ENCODE measurements at regions not wholly inside any gene's neighbourhood (a gene's known extent, or its start where the extent isn't known, plus 50 kb on each side); places are given as distances from the start of the nearest gene placed in this dataset.
A peak's percentile ranks its signal among the peaks of the same experiment; 100 is the strongest.

DNA sequence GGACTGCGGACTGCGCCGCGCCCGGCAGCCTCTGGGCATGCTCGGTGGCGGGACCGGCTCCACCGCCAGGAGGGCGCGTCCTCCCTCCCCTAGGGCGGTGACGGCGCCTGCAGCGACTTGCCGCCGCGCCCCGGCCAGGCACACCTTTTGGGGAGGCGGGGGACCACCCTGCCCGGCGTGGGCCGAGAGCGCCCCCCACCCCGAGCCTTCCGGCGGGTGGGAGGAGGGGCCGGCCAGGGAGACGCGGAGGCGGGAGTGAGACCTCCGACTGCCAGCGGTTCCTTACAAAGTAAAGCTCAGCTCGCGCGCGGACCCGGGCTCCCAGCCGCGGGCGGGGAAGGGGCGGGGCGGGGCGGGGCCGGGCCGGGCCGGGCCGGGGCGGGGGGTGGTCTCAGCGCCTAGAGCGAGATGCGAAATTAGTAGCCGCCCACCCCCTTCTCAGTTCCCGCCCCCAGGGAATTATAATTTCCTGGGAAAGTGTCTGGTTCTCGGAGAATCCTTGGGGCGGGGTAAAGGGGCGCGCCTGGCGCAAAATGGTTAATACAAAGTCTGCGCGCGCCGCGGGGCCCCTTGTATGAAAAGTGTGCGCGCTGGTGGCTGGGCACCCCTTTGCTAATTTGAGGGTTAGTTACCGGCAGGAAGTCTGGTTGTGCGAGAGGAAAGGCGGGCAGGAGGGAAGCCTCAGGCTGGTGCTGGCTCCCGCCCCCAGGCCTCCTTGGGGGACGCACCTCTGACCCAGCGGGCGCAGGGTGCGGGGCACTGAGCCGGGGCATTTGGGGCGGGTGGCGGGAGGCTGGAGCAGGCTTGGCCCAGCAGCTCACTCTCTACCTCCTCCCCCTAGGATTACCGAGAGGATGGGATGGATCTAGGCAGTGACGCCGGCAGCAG lies 224.8 kb upstream of the IL12A start:
- peak overlapping the region; percentile 37 for H3K4me3 ChIP-seq (ENCODE audit: low read length)
- H3K27me3 Mint-ChIP-seq (ENCODE audit: low read depth in 2 of 2): peaks cover 41 to 63% of the 10 kb centered on the region in 2 donors
- no peaks in the 10 kb centered on the region for H3K9me3 ChIP-seq (ENCODE audit: control insufficient read depth, insufficient read depth, low read length)
- H3K27me3 ChIP-seq (ENCODE audit: control insufficient read depth, insufficient read depth, low read length): peaks cover 10% of the 10 kb centered on the region
- intact Hi-C loops (cut with micrococcal nuclease): no loop called here
- TF ChIP-seq CTCF (IDR thresholded peaks at IDR 0.05): no peak
- peaks cover 11 to 19% of the 10 kb centered on the region in 2 donors for H3K4me1 Mint-ChIP-seq
- H3K36me3 Mint-ChIP-seq: no peaks in the 10 kb centered on the region
- DNase-seq (no peak), ATAC-seq (peak in 1 of 3 donors; percentile 37)
- H3K9me3 Mint-ChIP-seq: no peaks in the 10 kb centered on the region
- peaks cover 22% of the 10 kb centered on the region for H3K4me1 ChIP-seq (ENCODE audit: control insufficient read depth, insufficient read depth, low read length)
- no peak overlapping the region for H3K27ac ChIP-seq (ENCODE audit: low read length)
- peak overlapping the region; percentile 83 for H3K4me3 Mint-ChIP-seq
- under 1% methylated on average over 74 of the region's 80 CpGs for WGBS (ENCODE audit: insufficient coverage)
- no peaks in the 10 kb centered on the region for H3K36me3 ChIP-seq (ENCODE audit: control insufficient read depth, insufficient read depth, low read length)
- no peak overlapping the region for H3K27ac Mint-ChIP-seq

DNA sequence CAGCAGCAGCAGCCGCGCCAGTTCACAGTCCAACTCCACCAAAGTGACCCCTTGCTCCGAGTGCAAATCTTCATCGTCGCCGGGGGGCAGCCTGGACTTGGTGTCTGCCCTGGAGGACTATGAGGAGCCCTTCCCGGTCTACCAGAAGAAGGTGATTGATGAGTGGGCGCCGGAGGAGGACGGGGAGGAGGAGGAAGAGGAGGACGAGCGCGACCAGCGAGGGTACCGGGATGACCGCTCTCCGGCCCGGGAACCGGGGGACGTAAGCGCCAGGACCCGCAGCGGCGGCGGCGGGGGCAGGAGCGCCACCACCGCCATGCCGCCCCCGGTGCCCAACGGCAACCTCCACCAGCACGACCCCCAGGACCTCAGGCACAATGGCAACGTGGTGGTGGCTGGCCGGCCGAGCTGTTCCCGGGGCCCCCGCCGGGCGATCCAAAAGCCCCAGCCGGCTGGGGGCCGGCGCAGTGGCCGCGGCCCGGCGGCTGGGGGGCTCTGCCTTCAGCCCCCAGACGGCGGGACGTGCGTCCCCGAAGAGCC lies 224.1 kb upstream of the IL12A start:
- H3K27ac Mint-ChIP-seq: no peak overlapping the region
- H3K4me3 ChIP-seq (ENCODE audit: low read length): peak overlapping the region; percentile 30
- intact Hi-C loops (cut with micrococcal nuclease): no loop called here

GRCh38 chr3:159765030-159765859 lies 223.4 kb upstream of the IL12A start:
- Mint-ChIP-seq H3K9me3 (no peaks in the 10 kb centered on the region), H3K27ac (no peak overlapping the region), H3K4me1 (peaks cover 11 to 19% of the 10 kb centered on the region in 2 donors), H3K27me3 (ENCODE audit: low read depth in 2 of 2) (peaks cover 41 to 63% of the 10 kb centered on the region in 2 donors), H3K36me3 (no peaks in the 10 kb centered on the region), H3K4me3 (peak overlapping the region; percentile 65)
- Histone ChIP-seq H3K9me3 (ENCODE audit: control insufficient read depth, insufficient read depth, low read length) (no peaks in the 10 kb centered on the region), H3K36me3 (ENCODE audit: control insufficient read depth, insufficient read depth, low read length) (no peaks in the 10 kb centered on the region), H3K4me1 (ENCODE audit: control insufficient read depth, insufficient read depth, low read length) (peaks cover 22% of the 10 kb centered on the region), H3K27me3 (ENCODE audit: control insufficient read depth, insufficient read depth, low read length) (peaks cover 10% of the 10 kb centered on the region), H3K4me3 (ENCODE audit: low read length) (no peak overlapping the region), H3K27ac (ENCODE audit: low read length) (no peak overlapping the region)
- no peak for DNase-seq
- peak in 1 of 3 donors; percentile 17 for ATAC-seq
- TF ChIP-seq CTCF (IDR thresholded peaks at IDR 0.05): no peak
- WGBS (ENCODE audit: insufficient coverage): 1% methylated on average over 45 of the region's 47 CpGs
- intact Hi-C loops (cut with micrococcal nuclease): no loop called here

More for the DNA sequence above, 224.1 kb upstream of the IL12A start:
- H3K9me3 Mint-ChIP-seq: no peaks in the 10 kb centered on the region
- Histone ChIP-seq H3K36me3 (ENCODE audit: control insufficient read depth, insufficient read depth, low read length) (no peaks in the 10 kb centered on the region), H3K4me1 (ENCODE audit: control insufficient read depth, insufficient read depth, low read length) (peaks cover 22% of the 10 kb centered on the region), H3K27me3 (ENCODE audit: control insufficient read depth, insufficient read depth, low read length) (peaks cover 10% of the 10 kb centered on the region), H3K9me3 (ENCODE audit: control insufficient read depth, insufficient read depth, low read length) (no peaks in the 10 kb centered on the region), H3K27ac (ENCODE audit: low read length) (no peak overlapping the region)
- peaks cover 41 to 63% of the 10 kb centered on the region in 2 donors for H3K27me3 Mint-ChIP-seq (ENCODE audit: low read depth in 2 of 2)
- no peak for TF ChIP-seq CTCF (IDR thresholded peaks at IDR 0.05)
- H3K36me3 Mint-ChIP-seq: no peaks in the 10 kb centered on the region
- peaks cover 11 to 19% of the 10 kb centered on the region in 2 donors for H3K4me1 Mint-ChIP-seq
- peak overlapping the region; percentile 75 for H3K4me3 Mint-ChIP-seq
- under 1% methylated on average over 51 of the region's 51 CpGs for whole genome bisulfite sequencing (ENCODE audit: insufficient coverage)
- DNase-seq: no peak
- ATAC-seq: no peak

Measured in natural killer cell (primary cell).